Hepatic stellate cell (primary cell): ENCODE measurements at regions not wholly inside any gene's neighbourhood (a gene's known extent, or its start where the extent isn't known, plus 50 kb on each side); places are given as distances from the start of the nearest gene placed in this dataset.
"Not testable (repeated sequence)": the region's sequence is repeated elsewhere in the genome, so short reads cannot be mapped to it uniquely, and the experiment has no call there.

Experiments used
- DNase-seq: peaks from one replicate; pipeline ENCODE4 v3.0.0; 2011; ENCODE audit warnings: low spot score

DNA sequence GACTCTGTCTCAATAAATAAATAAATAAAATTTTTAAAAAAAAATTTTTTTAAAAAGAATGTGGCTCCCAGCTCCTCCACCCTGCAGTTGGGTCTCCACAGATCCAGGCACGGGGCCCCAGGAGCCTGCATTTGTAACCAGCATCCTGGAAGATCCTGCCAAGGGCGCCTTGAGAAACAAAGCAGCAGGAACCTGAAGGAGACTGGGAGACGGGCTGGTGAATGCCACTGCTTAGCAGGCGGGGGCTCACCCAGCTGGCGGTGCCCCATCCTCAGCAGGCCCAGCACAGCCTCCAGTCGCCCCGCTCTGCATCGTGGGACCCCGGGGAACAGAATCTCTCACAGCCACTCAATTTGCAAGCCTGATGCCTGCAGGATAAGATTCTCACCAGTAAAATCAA, 187.5 kb upstream of the SALL3 start:
- DNase-seq: no peak

GRCh38 chr18:78792736-78793135, 186.9 kb upstream of the SALL3 start:
- DNase-seq: no peak

GRCh38 chr18:78793313-78794070, 186.1 kb upstream of the SALL3 start:
- DNase-seq: no peak

- DNase-seq: no peak
Observed at GRCh38 chr18:78794071-78794430, 185.6 kb upstream of the SALL3 start.

- DNase-seq: no peak
Observed at GRCh38 chr18:78796693-78797455, 182.7 kb upstream of the SALL3 start.

- DNase-seq: no peak
Observed at GRCh38 chr18:78797499-78797898, 182.1 kb upstream of the SALL3 start.

GRCh38 chr18:78798402-78799175, 181.0 kb upstream of the SALL3 start:
- no peak for DNase-seq

- DNase-seq: no peak
Observed at GRCh38 chr18:78799382-78800089, 180.1 kb upstream of the SALL3 start.

DNA sequence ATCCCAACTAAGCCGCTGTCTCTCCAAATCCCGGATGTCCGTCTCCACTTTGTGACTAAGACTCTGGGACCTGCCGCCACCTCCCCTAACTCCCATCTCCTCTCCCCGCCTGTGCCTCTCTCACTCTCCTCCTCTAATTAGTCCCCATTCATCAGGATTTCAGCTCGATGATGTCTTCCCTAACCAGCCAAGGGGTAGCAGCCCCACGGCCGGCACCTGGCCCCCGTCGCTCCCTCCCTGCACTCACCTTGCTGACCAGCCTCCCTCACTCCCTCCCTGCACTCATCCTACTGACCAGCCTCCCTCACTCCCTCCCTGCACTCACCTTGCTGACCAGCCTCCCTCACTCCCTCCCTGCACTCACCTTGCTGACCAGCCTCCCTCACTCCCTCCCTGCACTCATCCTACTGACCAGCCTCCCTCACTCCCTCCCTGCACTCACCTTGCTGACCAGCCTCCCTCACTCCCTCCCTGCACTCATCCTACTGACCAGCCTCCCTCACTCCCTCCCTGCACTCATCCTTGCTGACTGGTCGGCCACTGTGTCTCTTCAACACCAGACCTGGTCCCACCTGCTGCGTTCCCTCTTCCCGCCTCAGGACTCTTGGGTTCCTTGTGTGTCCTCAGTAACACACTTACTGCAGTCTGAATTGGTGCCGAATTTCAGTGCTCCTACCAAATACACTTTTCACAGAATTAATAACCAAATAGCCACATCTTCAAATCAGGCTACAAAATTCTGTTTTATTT, 179.3 kb upstream of the SALL3 start:
- DNase-seq: not testable (repeated sequence)

GRCh38 chr18:78801011-78801410, 178.6 kb upstream of the SALL3 start:
- no peak for DNase-seq

GRCh38 chr18:78803104-78803503, 176.5 kb upstream of the SALL3 start:
- no peak for DNase-seq

DNA sequence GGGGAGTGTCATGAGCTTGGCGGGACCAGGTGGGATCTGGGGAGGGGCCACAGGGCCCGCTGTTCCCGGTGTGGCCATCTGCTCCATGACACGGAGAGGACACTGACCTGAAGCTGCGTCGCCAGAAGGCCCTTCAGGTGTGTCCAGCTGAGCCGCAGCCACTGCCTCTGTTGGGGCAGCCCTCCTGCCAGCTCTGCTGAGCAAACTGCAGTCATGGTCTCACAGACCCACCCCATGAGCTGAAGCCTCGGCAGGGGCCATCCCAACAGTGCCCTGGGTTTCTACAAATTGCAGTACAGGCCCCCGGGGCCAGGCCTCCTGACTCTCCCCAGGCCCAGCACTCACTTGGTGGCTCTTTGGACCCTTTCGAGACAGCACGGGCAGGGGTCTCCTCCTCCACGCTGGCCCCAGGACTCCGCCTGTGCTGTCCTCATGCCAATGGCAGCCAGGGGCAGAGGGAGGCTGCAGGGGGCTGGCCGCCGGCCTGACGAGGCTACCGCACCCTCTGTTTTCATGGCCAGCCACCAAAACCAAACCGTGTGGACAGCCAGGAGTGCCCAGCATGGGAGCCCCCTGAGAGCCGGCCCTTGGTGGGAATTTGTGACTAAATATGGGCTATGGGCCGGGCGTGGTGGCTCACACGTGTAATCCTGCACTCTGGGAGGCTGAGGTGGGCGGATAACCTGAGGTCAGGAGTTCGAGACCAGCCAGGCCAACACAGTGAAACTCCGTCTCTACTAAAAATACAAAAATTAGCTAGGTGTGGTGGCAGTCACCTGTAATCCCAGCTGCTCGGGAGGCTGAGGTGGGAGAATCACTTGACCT, 175.2 kb upstream of the SALL3 start:
- no peak for DNase-seq

GRCh38 chr18:78805840-78806239, 173.8 kb upstream of the SALL3 start:
- no peak for DNase-seq

DNA sequence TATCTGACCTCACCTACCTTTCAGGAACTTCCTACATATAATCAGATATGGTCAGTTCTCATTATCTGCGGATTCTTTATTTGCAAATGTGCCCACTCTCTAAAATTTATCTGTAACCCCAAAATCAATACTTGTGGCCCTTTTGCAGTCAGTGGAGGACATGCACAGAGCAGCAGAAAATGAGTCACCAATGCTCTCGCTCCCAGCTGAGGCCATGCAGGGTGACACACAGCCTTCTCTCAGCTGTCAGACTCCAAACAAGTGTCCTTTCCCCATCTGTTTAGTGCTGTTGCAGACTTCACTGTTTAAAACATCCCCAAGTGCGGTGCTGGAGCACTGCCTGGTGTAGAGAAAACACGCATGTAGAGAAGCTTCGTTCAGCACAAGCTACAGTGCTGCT, 171.9 kb upstream of the SALL3 start:
- DNase-seq: no peak

- no peak for DNase-seq
Observed at GRCh38 chr18:78809845-78810244, 169.8 kb upstream of the SALL3 start.

GRCh38 chr18:78810706-78811105, 168.9 kb upstream of the SALL3 start:
- no peak for DNase-seq

GRCh38 chr18:78812067-78812466, 167.6 kb upstream of the SALL3 start:
- no peak for DNase-seq

DNA sequence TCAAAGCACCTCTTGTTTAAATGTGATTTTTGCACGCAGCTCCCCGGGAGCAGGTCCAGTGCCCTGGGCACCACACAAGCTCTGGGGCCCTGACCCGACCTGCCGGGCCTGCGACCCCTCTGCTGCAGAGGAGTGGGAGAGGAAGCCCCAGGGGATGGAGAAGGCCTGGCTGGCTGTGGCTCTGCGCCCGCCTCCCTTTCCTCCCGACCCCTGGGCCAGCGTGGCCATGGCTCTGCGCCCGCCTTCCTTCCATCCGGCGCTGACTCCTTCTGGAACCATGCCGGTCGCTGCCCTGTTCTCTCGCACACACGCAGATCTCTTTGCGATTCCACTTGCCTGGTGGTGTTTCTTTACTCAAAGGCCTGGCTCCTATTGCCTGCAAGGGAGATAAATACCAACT, 166.5 kb upstream of the SALL3 start:
- DNase-seq: no peak

DNA sequence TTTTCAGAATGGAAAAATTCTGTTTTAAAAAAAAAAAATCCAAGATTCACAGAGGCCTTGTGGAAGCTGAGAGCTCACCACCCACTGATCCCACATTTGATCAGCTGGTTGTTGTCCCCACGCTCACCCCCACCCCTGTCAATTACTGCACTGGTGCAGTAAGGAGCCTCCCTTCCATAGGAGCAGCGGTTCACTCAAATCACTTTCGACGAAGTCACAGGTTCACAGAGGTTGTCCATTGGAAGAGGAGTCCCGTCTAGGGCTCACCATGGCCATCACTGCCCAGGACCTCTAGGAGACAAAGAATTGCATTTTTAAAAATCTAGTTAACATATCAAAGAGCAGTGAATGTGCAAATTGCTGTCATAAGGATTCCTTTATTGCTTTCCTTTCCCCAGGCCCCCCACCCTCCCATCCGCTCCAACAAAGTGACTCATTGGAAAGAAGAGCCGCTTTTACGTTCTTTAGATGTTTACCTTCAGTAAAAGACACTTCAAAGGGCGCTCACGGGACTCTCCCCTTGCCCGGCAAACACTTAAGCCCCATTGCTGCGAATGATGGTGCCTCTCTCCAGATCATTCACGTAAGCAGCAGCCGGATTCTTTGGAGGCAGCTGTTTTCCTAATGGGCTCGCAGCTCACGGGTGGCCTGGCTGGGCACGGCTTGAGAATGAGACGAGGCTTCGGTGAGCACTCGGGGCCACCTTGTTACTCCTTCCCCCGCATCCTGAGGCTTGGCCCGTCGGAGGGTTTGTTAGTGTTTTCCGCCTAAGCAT, 165.5 kb upstream of the SALL3 start:
- no peak for DNase-seq

DNA sequence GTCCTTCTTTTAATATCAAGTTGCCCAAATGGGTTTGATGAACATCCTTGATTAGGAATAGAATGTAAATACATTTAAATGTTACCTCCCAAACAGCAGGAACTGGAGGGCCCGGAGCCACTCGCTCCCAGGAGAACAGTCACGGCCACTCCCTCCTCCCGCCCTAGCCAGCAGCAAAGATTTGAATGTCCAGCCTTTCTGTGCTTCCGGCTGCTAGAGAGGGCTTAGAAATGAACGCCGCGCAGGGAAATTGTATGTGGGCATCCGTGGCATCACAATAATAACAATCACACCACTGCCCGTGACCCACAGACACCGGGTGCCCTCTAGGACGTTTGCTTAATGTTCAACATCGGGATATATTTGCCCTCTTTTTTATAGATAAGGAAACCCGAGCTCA, 164.9 kb upstream of the SALL3 start:
- no peak for DNase-seq
